Coronary artery (tissue), 2 donors: ENCODE measurements at regions not wholly inside any gene's neighbourhood (a gene's known extent, or its start where the extent isn't known, plus 50 kb on each side); places are given as distances from the start of the nearest gene placed in this dataset.

Experiments used
- DNase-seq: peaks from one replicate; pipeline ENCODE4 v3.0.0-alpha.2; 2017; ENCODE audit warnings: low spot score
- H3K27ac ChIP-seq, 2 donors: fragments of 200-600 bp; sonication (generic); one replicate each; pipeline ENCODE4 v1.5.1; 2016 to 2019
- H3K4me3 ChIP-seq: fragments of 200-600 bp; sonication (generic); 2 replicates; pipeline ENCODE4 v1.5.1; 2016; ENCODE audit warnings: mild to moderate bottlenecking, moderate library complexity
- TF ChIP-seq, protein P1 (sequence below): fragments of 200-600 bp; sonication (generic); IDR thresholded peaks from one replicate; pipeline ENCODE4 v1.5.1; 2019; ENCODE audit warnings: antibody characterized with exemption

DNA sequence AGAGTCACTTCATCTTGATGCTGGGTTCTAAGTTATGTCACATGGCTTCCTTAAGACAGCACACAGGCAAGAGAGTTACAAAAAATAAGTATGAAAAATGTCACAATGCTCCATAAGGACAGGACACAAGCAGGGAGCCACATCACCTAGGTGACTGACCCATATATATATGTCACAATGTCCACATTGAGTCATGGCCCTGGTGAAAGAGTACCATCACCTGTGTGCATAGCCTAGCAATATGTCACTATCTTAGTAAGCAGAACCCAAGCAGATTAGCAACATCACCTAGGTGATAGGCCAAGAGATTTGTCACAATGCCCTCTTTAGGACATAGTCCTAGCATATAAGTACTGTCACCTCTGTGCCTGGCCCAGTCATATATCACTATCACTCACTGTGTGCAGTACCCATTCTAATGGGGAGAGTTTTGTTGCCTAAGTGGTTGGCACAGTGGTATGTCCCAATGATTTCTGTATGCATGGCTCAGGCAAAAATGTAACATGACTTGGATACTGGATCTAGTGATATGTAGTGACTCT is 1012.0 kb upstream of the AMELY start:
- Histone ChIP-seq H3K27ac (no peak overlapping the region), H3K4me3 (no peak overlapping the region)
- TF ChIP-seq, protein P1, sequence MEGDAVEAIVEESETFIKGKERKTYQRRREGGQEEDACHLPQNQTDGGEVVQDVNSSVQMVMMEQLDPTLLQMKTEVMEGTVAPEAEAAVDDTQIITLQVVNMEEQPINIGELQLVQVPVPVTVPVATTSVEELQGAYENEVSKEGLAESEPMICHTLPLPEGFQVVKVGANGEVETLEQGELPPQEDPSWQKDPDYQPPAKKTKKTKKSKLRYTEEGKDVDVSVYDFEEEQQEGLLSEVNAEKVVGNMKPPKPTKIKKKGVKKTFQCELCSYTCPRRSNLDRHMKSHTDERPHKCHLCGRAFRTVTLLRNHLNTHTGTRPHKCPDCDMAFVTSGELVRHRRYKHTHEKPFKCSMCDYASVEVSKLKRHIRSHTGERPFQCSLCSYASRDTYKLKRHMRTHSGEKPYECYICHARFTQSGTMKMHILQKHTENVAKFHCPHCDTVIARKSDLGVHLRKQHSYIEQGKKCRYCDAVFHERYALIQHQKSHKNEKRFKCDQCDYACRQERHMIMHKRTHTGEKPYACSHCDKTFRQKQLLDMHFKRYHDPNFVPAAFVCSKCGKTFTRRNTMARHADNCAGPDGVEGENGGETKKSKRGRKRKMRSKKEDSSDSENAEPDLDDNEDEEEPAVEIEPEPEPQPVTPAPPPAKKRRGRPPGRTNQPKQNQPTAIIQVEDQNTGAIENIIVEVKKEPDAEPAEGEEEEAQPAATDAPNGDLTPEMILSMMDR = no peak
- no peak for DNase-seq

GRCh38 chrY:7920382-7920781 is 1008.8 kb upstream of the AMELY start:
- no peak for DNase-seq
- TF ChIP-seq, protein P1 = no peak
- Histone ChIP-seq H3K4me3 (no peak overlapping the region), H3K27ac (no peak overlapping the region)

- no peak for DNase-seq
- Histone ChIP-seq H3K27ac (no peak overlapping the region), H3K4me3 (no peak overlapping the region)
- TF ChIP-seq, protein P1 = no peak
Measured at GRCh38 chrY:7888506-7888905, 977.0 kb upstream of the AMELY start.

DNA sequence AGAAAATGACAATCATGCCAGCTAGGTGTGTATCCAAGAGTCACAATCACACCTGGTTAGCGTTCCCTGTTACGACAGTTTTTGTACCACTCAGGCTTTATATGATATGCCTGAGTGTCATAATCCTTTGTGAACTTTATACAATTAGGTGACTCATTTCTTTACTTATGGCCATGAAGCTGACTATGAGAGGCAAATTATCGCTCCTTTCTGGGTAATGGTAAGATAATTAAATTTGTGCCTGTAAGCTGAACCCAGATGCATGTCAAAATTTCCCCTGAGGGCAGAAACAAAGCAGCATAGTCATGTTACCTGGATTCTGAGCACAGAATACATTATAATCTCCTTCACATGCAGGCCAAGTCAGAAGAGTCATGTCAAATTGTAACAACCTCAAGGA is 970.1 kb upstream of the AMELY start:
- Histone ChIP-seq H3K27ac (no peak overlapping the region), H3K4me3 (no peak overlapping the region)
- TF ChIP-seq, protein P1 = no peak
- DNase-seq = no peak

- TF ChIP-seq, protein P1 = no peak
- no peak for DNase-seq
- H3K4me3 ChIP-seq = no peak overlapping the region
- no peak overlapping the region for H3K27ac ChIP-seq
Measured at GRCh38 chrY:7879245-7879644, 967.7 kb upstream of the AMELY start.

GRCh38 chrY:7878719-7879118 is 967.2 kb upstream of the AMELY start:
- H3K4me3 ChIP-seq = no peak overlapping the region
- H3K27ac ChIP-seq = no peak overlapping the region
- TF ChIP-seq, protein P1 = no peak
- DNase-seq = no peak

- TF ChIP-seq, protein P1 = no peak
- Histone ChIP-seq H3K27ac (no peak overlapping the region), H3K4me3 (no peak overlapping the region)
- no peak for DNase-seq
Measured at GRCh38 chrY:7877458-7877857, 965.9 kb upstream of the AMELY start.
